ENCODE measurements at regions not wholly inside any gene's neighbourhood (a gene's known extent, or its start where the extent isn't known, plus 50 kb on each side); places are given as distances from the start of the nearest gene placed in this dataset.

DNA sequence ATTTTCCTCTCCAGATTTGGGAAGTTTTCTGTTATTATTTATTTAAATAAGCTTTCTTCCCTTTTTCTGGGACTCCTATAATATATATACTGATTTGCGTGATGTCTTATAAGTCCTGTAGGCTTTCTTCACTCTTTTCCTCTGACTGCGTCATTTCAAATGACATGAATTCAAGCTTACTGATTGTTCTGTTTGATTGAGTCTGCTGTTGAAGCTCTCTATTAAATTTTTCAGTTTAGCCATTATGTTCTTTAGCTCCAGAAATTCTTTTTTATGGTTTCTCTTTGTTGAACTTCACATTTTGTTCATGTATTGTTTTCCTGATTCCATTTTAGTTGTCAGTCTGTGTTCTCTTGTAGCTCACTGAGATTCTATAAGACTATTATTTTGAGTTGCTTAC, 135.8 kb upstream of the PRR23C start:
- WGBS (ENCODE audit: insufficient coverage, low coverage, low lambda C conversion rate, missing lambda C conversion rate) = 96% methylated on average over 2 of the region's 2 CpGs
- Histone ChIP-seq H3K27ac (no peak overlapping the region), H3K9me3 (peaks cover 0 to 6% (median 0%) of the 10 kb centered on the region in 4 donors), H3K36me3 (no peaks in the 10 kb centered on the region), H3K4me3 (no peak overlapping the region), H3K4me1 (no peaks in the 10 kb centered on the region), H3K27me3 (no peaks in the 10 kb centered on the region)
- intact Hi-C loops (cut with DNase I) = no loop called here
- DNase-seq (no peak), ATAC-seq (no peak)
- TF ChIP-seq, protein P1, sequence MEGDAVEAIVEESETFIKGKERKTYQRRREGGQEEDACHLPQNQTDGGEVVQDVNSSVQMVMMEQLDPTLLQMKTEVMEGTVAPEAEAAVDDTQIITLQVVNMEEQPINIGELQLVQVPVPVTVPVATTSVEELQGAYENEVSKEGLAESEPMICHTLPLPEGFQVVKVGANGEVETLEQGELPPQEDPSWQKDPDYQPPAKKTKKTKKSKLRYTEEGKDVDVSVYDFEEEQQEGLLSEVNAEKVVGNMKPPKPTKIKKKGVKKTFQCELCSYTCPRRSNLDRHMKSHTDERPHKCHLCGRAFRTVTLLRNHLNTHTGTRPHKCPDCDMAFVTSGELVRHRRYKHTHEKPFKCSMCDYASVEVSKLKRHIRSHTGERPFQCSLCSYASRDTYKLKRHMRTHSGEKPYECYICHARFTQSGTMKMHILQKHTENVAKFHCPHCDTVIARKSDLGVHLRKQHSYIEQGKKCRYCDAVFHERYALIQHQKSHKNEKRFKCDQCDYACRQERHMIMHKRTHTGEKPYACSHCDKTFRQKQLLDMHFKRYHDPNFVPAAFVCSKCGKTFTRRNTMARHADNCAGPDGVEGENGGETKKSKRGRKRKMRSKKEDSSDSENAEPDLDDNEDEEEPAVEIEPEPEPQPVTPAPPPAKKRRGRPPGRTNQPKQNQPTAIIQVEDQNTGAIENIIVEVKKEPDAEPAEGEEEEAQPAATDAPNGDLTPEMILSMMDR (IDR thresholded peaks at IDR 0.05) = no peak
- no peak for TF ChIP-seq POLR2A (IDR thresholded peaks at IDR 0.05)

GRCh38 chr3:139182143-139182542, 137.5 kb upstream of the PRR23C start:
- Histone ChIP-seq H3K4me3 (no peak overlapping the region), H3K4me1 (no peaks in the 10 kb centered on the region), H3K36me3 (no peaks in the 10 kb centered on the region), H3K27ac (no peak overlapping the region), H3K27me3 (no peaks in the 10 kb centered on the region), H3K9me3 (peaks cover 0 to 6% (median 0%) of the 10 kb centered on the region in 4 donors)
- ATAC-seq (no peak), DNase-seq (no peak)
- TF ChIP-seq, protein P1 (IDR thresholded peaks at IDR 0.05) = no peak
- no peak for TF ChIP-seq POLR2A (IDR thresholded peaks at IDR 0.05)
- 33% methylated on average over 2 of the region's 2 CpGs for WGBS (ENCODE audit: insufficient coverage, low coverage, low lambda C conversion rate, missing lambda C conversion rate)
- intact Hi-C loops (cut with DNase I) = no loop called here

GRCh38 chr3:139182598-139182997, 137.9 kb upstream of the PRR23C start:
- intact Hi-C loops (cut with DNase I) = no loop called here
- Histone ChIP-seq H3K9me3 (peaks cover 0 to 6% (median 0%) of the 10 kb centered on the region in 4 donors), H3K27ac (no peak overlapping the region), H3K4me3 (no peak overlapping the region), H3K36me3 (no peaks in the 10 kb centered on the region), H3K27me3 (no peaks in the 10 kb centered on the region), H3K4me1 (no peaks in the 10 kb centered on the region)
- DNase-seq (no peak), ATAC-seq (no peak)
- TF ChIP-seq, protein P1 (IDR thresholded peaks at IDR 0.05) = no peak
- no peak for TF ChIP-seq POLR2A (IDR thresholded peaks at IDR 0.05)
- WGBS (ENCODE audit: insufficient coverage, low coverage, low lambda C conversion rate, missing lambda C conversion rate) = no CpG with 5 or more reads among the region's 2 CpGs

GRCh38 chr3:139185527-139185926, 140.8 kb upstream of the PRR23C start:
- H3K4me3 ChIP-seq = no peak overlapping the region
- TF ChIP-seq, protein P1 (IDR thresholded peaks at IDR 0.05) = no peak
- TF ChIP-seq POLR2A (IDR thresholded peaks at IDR 0.05) = no peak
- H3K36me3 ChIP-seq = no peaks in the 10 kb centered on the region
- ATAC-seq (no peak), DNase-seq (no peak)
- H3K4me1 ChIP-seq = no peaks in the 10 kb centered on the region
- no CpG with 5 or more reads among the region's 3 CpGs for WGBS (ENCODE audit: insufficient coverage, low coverage, low lambda C conversion rate, missing lambda C conversion rate)
- H3K9me3 ChIP-seq = no peaks in the 10 kb centered on the region
- intact Hi-C loops (cut with DNase I) = no loop called here
- no peaks in the 10 kb centered on the region for H3K27me3 ChIP-seq
- H3K27ac ChIP-seq = no peak overlapping the region

- intact Hi-C loops (cut with DNase I) = no loop called here
- Histone ChIP-seq H3K27ac (no peak overlapping the region), H3K9me3 (no peaks in the 10 kb centered on the region), H3K4me1 (no peaks in the 10 kb centered on the region), H3K4me3 (no peak overlapping the region), H3K36me3 (no peaks in the 10 kb centered on the region), H3K27me3 (no peaks in the 10 kb centered on the region)
- 0% methylated on average over 1 of the region's 1 CpG for WGBS (ENCODE audit: insufficient coverage, low coverage, low lambda C conversion rate, missing lambda C conversion rate)
- TF ChIP-seq POLR2A (IDR thresholded peaks at IDR 0.05) = no peak
- TF ChIP-seq, protein P1 (IDR thresholded peaks at IDR 0.05) = no peak
- no peak for DNase-seq
- no peak for ATAC-seq
Observed at GRCh38 chr3:139187154-139187553, 142.5 kb upstream of the PRR23C start.
